G401 (cell line): ENCODE measurements at regions not wholly inside any gene's neighbourhood (a gene's known extent, or its start where the extent isn't known, plus 50 kb on each side); places are given as distances from the start of the nearest gene placed in this dataset.

Source experiments
- DNase-seq: peaks from one replicate; pipeline ENCODE4 v3.0.0-alpha.2; 2015; ENCODE audit warnings: low spot score
- in situ Hi-C: cut with HindIII; loops from 2 replicates; pipeline ENCODE4 v1.10.0; 2016; ENCODE audit warnings: low sequenced_read_pairs, mixed read lengths

- in situ Hi-C loops: no loop called here
- DNase-seq: no peak
These were observed 56.0 kb downstream of the BOD1L2 start for GRCh38 chr18:57202881-57203280.

GRCh38 chr18:57205641-57206040 is 58.8 kb downstream of the BOD1L2 start:
- no peak for DNase-seq
- in situ Hi-C loops: no loop called here

- in situ Hi-C loops: no loop called here
- no peak for DNase-seq
These were observed 60.4 kb downstream of the BOD1L2 start for GRCh38 chr18:57207124-57207916.

- DNase-seq: no peak
- in situ Hi-C loops: no loop called here
These were observed 61.2 kb downstream of the BOD1L2 start for GRCh38 chr18:57208047-57208446.

GRCh38 chr18:57209713-57210106 is 62.8 kb downstream of the BOD1L2 start:
- in situ Hi-C loops: no loop called here
- peak; percentile 53 for DNase-seq

GRCh38 chr18:57210107-57210715 is 63.3 kb downstream of the BOD1L2 start:
- in situ Hi-C loops: no loop called here

GRCh38 chr18:57210716-57211411 is 64.0 kb downstream of the BOD1L2 start:
- no peak for DNase-seq
- in situ Hi-C loops: no loop called here

More at GRCh38 chr18:57210107-57210715, 63.3 kb downstream of the BOD1L2 start:
- peak; percentile 70 for DNase-seq

GRCh38 chr18:57211412-57211750 is 64.5 kb downstream of the BOD1L2 start:
- in situ Hi-C loops: no loop called here
- DNase-seq: no peak

GRCh38 chr18:57211776-57212175 is 64.9 kb downstream of the BOD1L2 start:
- no peak for DNase-seq
- in situ Hi-C loops: no loop called here

GRCh38 chr18:57212678-57213077 is 65.8 kb downstream of the BOD1L2 start:
- no peak for DNase-seq
- in situ Hi-C loops: no loop called here

- in situ Hi-C loops: no loop called here
- no peak for DNase-seq
These were observed 68.1 kb downstream of the BOD1L2 start for GRCh38 chr18:57214976-57215375.

- in situ Hi-C loops: no loop called here
- no peak for DNase-seq
These were observed 71.4 kb downstream of the BOD1L2 start for GRCh38 chr18:57218281-57218680.

GRCh38 chr18:57219964-57220363 is 73.1 kb downstream of the BOD1L2 start:
- DNase-seq: no peak
- in situ Hi-C loops: no loop called here

- in situ Hi-C loops: no loop called here
- DNase-seq: no peak
These were observed 73.6 kb downstream of the BOD1L2 start for GRCh38 chr18:57220480-57220879.

GRCh38 chr18:57220930-57221483 is 74.1 kb downstream of the BOD1L2 start:
- in situ Hi-C loops: no loop called here
- no peak for DNase-seq

GRCh38 chr18:57223144-57223870 is 76.4 kb downstream of the BOD1L2 start:
- no peak for DNase-seq
- in situ Hi-C loops: no loop called here

GRCh38 chr18:57230861-57231585 is 84.1 kb downstream of the BOD1L2 start:
- no peak for DNase-seq
- in situ Hi-C loops: no loop called here

- in situ Hi-C loops: no loop called here
- peak; percentile 9 for DNase-seq
These were observed 85.0 kb downstream of the BOD1L2 start for GRCh38 chr18:57231864-57232263.

- in situ Hi-C loops: no loop called here
- no peak for DNase-seq
These were observed 87.5 kb downstream of the BOD1L2 start for GRCh38 chr18:57234346-57234745.
